HG03457 (cell line): ENCODE measurements at regions not wholly inside any gene's neighbourhood (a gene's known extent, or its start where the extent isn't known, plus 50 kb on each side); places are given as distances from the start of the nearest gene placed in this dataset.
A peak's percentile ranks its signal among the peaks of the same experiment; 100 is the strongest.
"Not testable (repeated sequence)": the region's sequence is repeated elsewhere in the genome, so short reads cannot be mapped to it uniquely, and the experiment has no call there.

Source experiments
- ATAC-seq: cut with Tn5 transposase; IDR thresholded peaks from one replicate; pipeline ENCODE4 v1.9.1; 2021; ENCODE audit warnings: moderate number of reproducible peaks; ENCODE audit not compliant: unreplicated experiment

- no peak for ATAC-seq
Observed at GRCh38 chr5:32534041-32534440, 51.3 kb upstream of the SUB1 start.

- ATAC-seq: peak; percentile 39
Observed at GRCh38 chr5:32531885-32532520, 53.4 kb upstream of the SUB1 start.

GRCh38 chr5:32527321-32527720, 58.0 kb upstream of the SUB1 start:
- not testable (repeated sequence) for ATAC-seq

- ATAC-seq: no peak
Observed at GRCh38 chr5:32526810-32527209, 58.5 kb upstream of the SUB1 start.

- no peak for ATAC-seq
Observed at GRCh38 chr5:32523625-32524024, 61.7 kb upstream of the SUB1 start.

GRCh38 chr5:32522429-32523143, 62.8 kb upstream of the SUB1 start:
- ATAC-seq: no peak

GRCh38 chr5:32521481-32521880, 63.9 kb upstream of the SUB1 start:
- no peak for ATAC-seq

- no peak for ATAC-seq
Observed at GRCh38 chr5:32520972-32521371, 64.4 kb upstream of the SUB1 start.

- no peak for ATAC-seq
Observed at GRCh38 chr5:32520356-32520755, 65.0 kb upstream of the SUB1 start.

GRCh38 chr5:32519508-32519907, 65.8 kb upstream of the SUB1 start:
- ATAC-seq: no peak

GRCh38 chr5:32514806-32515205, 70.3 kb upstream of the ZFR start:
- no peak for ATAC-seq

GRCh38 chr5:32512926-32513325, 68.4 kb upstream of the ZFR start:
- no peak for ATAC-seq

GRCh38 chr5:32511776-32512374, 67.3 kb upstream of the ZFR start:
- ATAC-seq: no peak

- no peak for ATAC-seq
Observed at GRCh38 chr5:32510860-32511259, 66.3 kb upstream of the ZFR start.

GRCh38 chr5:32508806-32509805, 64.6 kb upstream of the ZFR start:
- ATAC-seq: no peak

GRCh38 chr5:32507738-32508434, 63.3 kb upstream of the ZFR start:
- no peak for ATAC-seq

- no peak for ATAC-seq
Observed at GRCh38 chr5:32506799-32507198, 62.3 kb upstream of the ZFR start.

- ATAC-seq: no peak
Observed at GRCh38 chr5:32506201-32506661, 61.7 kb upstream of the ZFR start.

GRCh38 chr5:32505756-32506155, 61.2 kb upstream of the ZFR start:
- ATAC-seq: no peak

- ATAC-seq: no peak
Observed at GRCh38 chr5:32504989-32505596, 60.6 kb upstream of the ZFR start.
